ENCODE measurements at regions not wholly inside any gene's neighbourhood (a gene's known extent, or its start where the extent isn't known, plus 50 kb on each side); places are given as distances from the start of the nearest gene placed in this dataset.

GRCh38 chr7:106384373-106384772, 99.6 kb upstream of the NAMPT start:
- no peak for TF ChIP-seq POLR2A (IDR thresholded peaks at IDR 0.05)
- TF ChIP-seq CTCF (IDR thresholded peaks at IDR 0.05) = no peak
